WTC11 (cell line): ENCODE measurements at regions not wholly inside any gene's neighbourhood (a gene's known extent, or its start where the extent isn't known, plus 50 kb on each side); places are given as distances from the start of the nearest gene placed in this dataset.

Experiments used
- ATAC-seq: fragments of 200-7000 bp; cut with Tn5 transposase; 2 replicates; pipeline ENCODE4 v1.10.0; 2021; ENCODE audit warnings: mild to moderate bottlenecking, moderate library complexity
- CTCF ChIA-PET: fragments of 300-600 bp; sonication (Branson Sonifier 250); formaldehyde crosslinking; loops from one replicate; lab custom pipeline; 2021; ENCODE audit warnings: antibody characterized with exemption; lab: Charles Lee
- POLR2A ChIA-PET: fragments of 350-600 bp; sonication (Branson Sonifier 250); formaldehyde crosslinking; loops from one replicate; lab custom pipeline; 2021; ENCODE audit warnings: antibody characterized with exemption; lab: Charles Lee
- DNase-seq: peaks from one replicate; pipeline ENCODE4 v3.0.0; 2021; ENCODE audit warnings: low spot score
- H3K27ac Mint-ChIP-seq: 2 replicates; pipeline ENCODE4 v1.8.0; 2021; ENCODE audit warnings: mixed read lengths
- H3K27me3 Mint-ChIP-seq: 2 replicates; pipeline ENCODE4 v1.8.0; 2021; ENCODE audit warnings: low read depth, mild to moderate bottlenecking, moderate library complexity, mixed read lengths
- H3K36me3 Mint-ChIP-seq: 2 replicates; pipeline ENCODE4 v1.8.0; 2021; ENCODE audit warnings: mixed read lengths
- H3K4me1 Mint-ChIP-seq: 2 replicates; pipeline ENCODE4 v1.8.0; 2022; ENCODE audit warnings: mixed read lengths
- H3K4me3 Mint-ChIP-seq: 2 replicates; pipeline ENCODE4 v1.8.0; 2021; ENCODE audit warnings: mild to moderate bottlenecking, moderate library complexity, mixed read lengths
- H3K9me3 Mint-ChIP-seq: 2 replicates; pipeline ENCODE4 v1.8.0; 2021; ENCODE audit warnings: mixed read lengths
- AR ChIP-seq: fragments of 250-450 bp; sonication (Bioruptor Pico); IDR thresholded peaks from 2 replicates; pipeline ENCODE4 v1.9.0; 2021; ENCODE audit warnings: mild to moderate bottlenecking
- ARID4B ChIP-seq: sonication (generic); formaldehyde crosslinking; IDR thresholded peaks from 2 replicates; pipeline ENCODE4 v1.8.0; 2023; ENCODE audit warnings: missing genetic modification reagents, mild to moderate bottlenecking, borderline replicate concordance
- CDX4 ChIP-seq: fragments of 250-450 bp; sonication (Bioruptor Pico); IDR thresholded peaks from 2 replicates; pipeline ENCODE4 v1.9.0; 2021; ENCODE audit warnings: moderate library complexity, mild to moderate bottlenecking, inconsistent platforms, borderline replicate concordance
- CREM ChIP-seq: sonication (generic); formaldehyde crosslinking; IDR thresholded peaks from 2 replicates; pipeline ENCODE4 v1.8.1; 2022; ENCODE audit warnings: mild to moderate bottlenecking, missing genetic modification reagents, moderate library complexity
- E2F1 ChIP-seq: sonication (generic); formaldehyde crosslinking; IDR thresholded peaks from 2 replicates; pipeline ENCODE4 v1.8.0; 2022; ENCODE audit warnings: mild to moderate bottlenecking, missing genetic modification reagents
- E2F5 ChIP-seq: sonication (generic); formaldehyde crosslinking; IDR thresholded peaks from 2 replicates; pipeline ENCODE4 v1.8.1; 2022; ENCODE audit warnings: mild to moderate bottlenecking, moderate library complexity, missing genetic modification reagents
- ELF4 ChIP-seq: sonication (generic); formaldehyde crosslinking; IDR thresholded peaks from 2 replicates; pipeline ENCODE4 v1.8.1; 2022; ENCODE audit warnings: low read depth, mild to moderate bottlenecking, moderate library complexity, missing genetic modification reagents
- FOXK1 ChIP-seq: sonication (generic); formaldehyde crosslinking; IDR thresholded peaks from 2 replicates; pipeline ENCODE4 v1.8.0; 2022; ENCODE audit warnings: mild to moderate bottlenecking, moderate library complexity, missing genetic modification reagents
- JAZF1 ChIP-seq: fragments of 250-450 bp; sonication (Bioruptor Pico); IDR thresholded peaks from 2 replicates; pipeline ENCODE4 v1.9.0; 2021; ENCODE audit warnings: moderate library complexity, mild to moderate bottlenecking, inconsistent platforms
- PRRX2 ChIP-seq: fragments of 250-450 bp; sonication (Bioruptor Pico); IDR thresholded peaks from 2 replicates; pipeline ENCODE4 v1.8.0; 2021; ENCODE audit warnings: mild to moderate bottlenecking
- ZBTB21 ChIP-seq: sonication (generic); formaldehyde crosslinking; IDR thresholded peaks from 2 replicates; pipeline ENCODE4 v1.8.1; 2023; ENCODE audit warnings: mild to moderate bottlenecking, missing genetic modification reagents, borderline replicate concordance
- ZNF423 ChIP-seq: fragments of 250-450 bp; sonication (Bioruptor Pico); IDR thresholded peaks from 2 replicates; pipeline ENCODE4 v2.1.2; 2022; ENCODE audit warnings: mild to moderate bottlenecking, moderate library complexity
- TF ChIP-seq, protein P1 (sequence below): sonication (generic); formaldehyde crosslinking; IDR thresholded peaks from 2 replicates; pipeline ENCODE4 v1.8.0; 2022; ENCODE audit warnings: missing genetic modification reagents
- TF ChIP-seq, protein P2 (sequence below): sonication (generic); formaldehyde crosslinking; IDR thresholded peaks from 2 replicates; pipeline ENCODE4 v1.8.1; 2022; ENCODE audit warnings: mild to moderate bottlenecking, missing genetic modification reagents, moderate library complexity, borderline replicate concordance
- TF ChIP-seq, protein P3 (sequence below): sonication (generic); formaldehyde crosslinking; IDR thresholded peaks from 2 replicates; pipeline ENCODE4 v1.8.1; 2023; ENCODE audit warnings: mild to moderate bottlenecking, missing genetic modification reagents
- TF ChIP-seq, protein P4 (sequence below): fragments of 250-450 bp; sonication (Bioruptor Pico); IDR thresholded peaks from 2 replicates; pipeline ENCODE4 v1.8.0; 2021; ENCODE audit warnings: mild to moderate bottlenecking

DNA sequence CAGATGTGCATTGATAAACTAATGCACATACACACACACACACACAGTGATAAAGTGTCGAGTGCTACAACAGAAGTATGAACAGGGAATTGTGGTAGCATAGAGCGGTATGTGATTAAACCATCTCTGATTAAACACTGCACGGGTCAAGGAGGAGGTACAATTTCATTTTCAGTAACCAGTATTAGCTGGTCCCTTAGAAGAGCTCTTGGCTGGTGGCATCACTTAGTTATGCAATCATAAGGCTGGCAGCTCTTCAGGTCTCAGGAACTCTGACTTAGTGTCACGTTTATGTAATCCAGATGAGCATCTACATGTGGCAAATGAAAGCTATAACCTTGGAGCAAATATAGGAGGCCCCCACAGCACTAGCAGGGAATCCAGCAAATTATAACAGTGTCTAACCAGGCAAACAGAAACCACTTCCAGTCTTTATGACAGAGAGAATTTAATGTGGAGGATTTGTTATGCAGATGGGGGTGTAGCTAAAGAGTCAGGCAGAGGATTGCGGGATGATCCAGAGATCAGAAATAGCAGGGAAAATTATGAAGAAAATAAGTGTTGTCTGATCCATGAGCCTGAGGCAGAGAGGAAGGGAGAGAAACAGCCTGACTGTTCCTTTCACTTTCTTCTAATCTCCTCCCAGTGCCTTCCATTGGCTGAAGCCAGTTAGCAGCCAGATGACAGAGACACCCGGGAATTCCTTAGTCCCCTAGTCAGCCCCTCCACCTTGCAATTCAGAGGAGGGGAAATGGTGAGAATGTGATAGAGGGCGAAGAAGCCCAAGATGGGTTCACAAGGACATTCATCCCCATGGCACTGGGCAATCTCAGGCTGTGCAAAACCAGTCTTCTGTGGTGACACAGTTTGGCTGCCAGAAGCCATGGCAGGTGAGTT, 533.1 kb upstream of the TENM4 start:
- Mint-ChIP-seq H3K9me3 (peaks cover 12% of the 10 kb centered on the region), H3K4me3 (no peak overlapping the region), H3K27ac (peak overlapping the region; percentile 57; the same call in 1 of the 2 replicates), H3K4me1 (peaks cover 10% of the 10 kb centered on the region), H3K27me3 (no peaks in the 10 kb centered on the region; the same call in 1 of the 2 replicates), H3K36me3 (no peaks in the 10 kb centered on the region)
- ChIA-PET POLR2A (no interaction called here), CTCF (interaction anchor here (0.7 to 1.0 kb wide), 2 partner anchors 346 to 356 kb away, joined by 3 to 7 read pairs; no protein-coding TSS in a partner anchor)
- ATAC-seq (peak; percentile 96), DNase-seq (no peak)
- TF ChIP-seq, protein P1, sequence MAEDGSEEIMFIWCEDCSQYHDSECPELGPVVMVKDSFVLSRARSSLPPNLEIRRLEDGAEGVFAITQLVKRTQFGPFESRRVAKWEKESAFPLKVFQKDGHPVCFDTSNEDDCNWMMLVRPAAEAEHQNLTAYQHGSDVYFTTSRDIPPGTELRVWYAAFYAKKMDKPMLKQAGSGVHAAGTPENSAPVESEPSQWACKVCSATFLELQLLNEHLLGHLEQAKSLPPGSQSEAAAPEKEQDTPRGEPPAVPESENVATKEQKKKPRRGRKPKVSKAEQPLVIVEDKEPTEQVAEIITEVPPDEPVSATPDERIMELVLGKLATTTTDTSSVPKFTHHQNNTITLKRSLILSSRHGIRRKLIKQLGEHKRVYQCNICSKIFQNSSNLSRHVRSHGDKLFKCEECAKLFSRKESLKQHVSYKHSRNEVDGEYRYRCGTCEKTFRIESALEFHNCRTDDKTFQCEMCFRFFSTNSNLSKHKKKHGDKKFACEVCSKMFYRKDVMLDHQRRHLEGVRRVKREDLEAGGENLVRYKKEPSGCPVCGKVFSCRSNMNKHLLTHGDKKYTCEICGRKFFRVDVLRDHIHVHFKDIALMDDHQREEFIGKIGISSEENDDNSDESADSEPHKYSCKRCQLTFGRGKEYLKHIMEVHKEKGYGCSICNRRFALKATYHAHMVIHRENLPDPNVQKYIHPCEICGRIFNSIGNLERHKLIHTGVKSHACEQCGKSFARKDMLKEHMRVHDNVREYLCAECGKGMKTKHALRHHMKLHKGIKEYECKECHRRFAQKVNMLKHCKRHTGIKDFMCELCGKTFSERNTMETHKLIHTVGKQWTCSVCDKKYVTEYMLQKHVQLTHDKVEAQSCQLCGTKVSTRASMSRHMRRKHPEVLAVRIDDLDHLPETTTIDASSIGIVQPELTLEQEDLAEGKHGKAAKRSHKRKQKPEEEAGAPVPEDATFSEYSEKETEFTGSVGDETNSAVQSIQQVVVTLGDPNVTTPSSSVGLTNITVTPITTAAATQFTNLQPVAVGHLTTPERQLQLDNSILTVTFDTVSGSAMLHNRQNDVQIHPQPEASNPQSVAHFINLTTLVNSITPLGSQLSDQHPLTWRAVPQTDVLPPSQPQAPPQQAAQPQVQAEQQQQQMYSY (CRISPR knock-in tag), result no peak
- TF ChIP-seq ZBTB21 (CRISPR knock-in tag), result no peak
- TF ChIP-seq, protein P2, sequence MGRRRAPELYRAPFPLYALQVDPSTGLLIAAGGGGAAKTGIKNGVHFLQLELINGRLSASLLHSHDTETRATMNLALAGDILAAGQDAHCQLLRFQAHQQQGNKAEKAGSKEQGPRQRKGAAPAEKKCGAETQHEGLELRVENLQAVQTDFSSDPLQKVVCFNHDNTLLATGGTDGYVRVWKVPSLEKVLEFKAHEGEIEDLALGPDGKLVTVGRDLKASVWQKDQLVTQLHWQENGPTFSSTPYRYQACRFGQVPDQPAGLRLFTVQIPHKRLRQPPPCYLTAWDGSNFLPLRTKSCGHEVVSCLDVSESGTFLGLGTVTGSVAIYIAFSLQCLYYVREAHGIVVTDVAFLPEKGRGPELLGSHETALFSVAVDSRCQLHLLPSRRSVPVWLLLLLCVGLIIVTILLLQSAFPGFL (CRISPR knock-in tag), result no peak
- TF ChIP-seq, protein P3, sequence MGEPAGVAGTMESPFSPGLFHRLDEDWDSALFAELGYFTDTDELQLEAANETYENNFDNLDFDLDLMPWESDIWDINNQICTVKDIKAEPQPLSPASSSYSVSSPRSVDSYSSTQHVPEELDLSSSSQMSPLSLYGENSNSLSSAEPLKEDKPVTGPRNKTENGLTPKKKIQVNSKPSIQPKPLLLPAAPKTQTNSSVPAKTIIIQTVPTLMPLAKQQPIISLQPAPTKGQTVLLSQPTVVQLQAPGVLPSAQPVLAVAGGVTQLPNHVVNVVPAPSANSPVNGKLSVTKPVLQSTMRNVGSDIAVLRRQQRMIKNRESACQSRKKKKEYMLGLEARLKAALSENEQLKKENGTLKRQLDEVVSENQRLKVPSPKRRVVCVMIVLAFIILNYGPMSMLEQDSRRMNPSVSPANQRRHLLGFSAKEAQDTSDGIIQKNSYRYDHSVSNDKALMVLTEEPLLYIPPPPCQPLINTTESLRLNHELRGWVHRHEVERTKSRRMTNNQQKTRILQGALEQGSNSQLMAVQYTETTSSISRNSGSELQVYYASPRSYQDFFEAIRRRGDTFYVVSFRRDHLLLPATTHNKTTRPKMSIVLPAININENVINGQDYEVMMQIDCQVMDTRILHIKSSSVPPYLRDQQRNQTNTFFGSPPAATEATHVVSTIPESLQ (CRISPR knock-in tag), result no peak
- no peak for TF ChIP-seq CDX4 (CRISPR knock-in tag)
- TF ChIP-seq PRRX2 (CRISPR knock-in tag), result no peak
- TF ChIP-seq FOXK1 (CRISPR knock-in tag), result no peak
- no peak for TF ChIP-seq AR (CRISPR knock-in tag)
- no peak for TF ChIP-seq E2F1 (CRISPR knock-in tag)
- TF ChIP-seq, protein P4, sequence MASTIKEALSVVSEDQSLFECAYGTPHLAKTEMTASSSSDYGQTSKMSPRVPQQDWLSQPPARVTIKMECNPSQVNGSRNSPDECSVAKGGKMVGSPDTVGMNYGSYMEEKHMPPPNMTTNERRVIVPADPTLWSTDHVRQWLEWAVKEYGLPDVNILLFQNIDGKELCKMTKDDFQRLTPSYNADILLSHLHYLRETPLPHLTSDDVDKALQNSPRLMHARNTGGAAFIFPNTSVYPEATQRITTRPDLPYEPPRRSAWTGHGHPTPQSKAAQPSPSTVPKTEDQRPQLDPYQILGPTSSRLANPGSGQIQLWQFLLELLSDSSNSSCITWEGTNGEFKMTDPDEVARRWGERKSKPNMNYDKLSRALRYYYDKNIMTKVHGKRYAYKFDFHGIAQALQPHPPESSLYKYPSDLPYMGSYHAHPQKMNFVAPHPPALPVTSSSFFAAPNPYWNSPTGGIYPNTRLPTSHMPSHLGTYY (CRISPR knock-in tag), result no peak
- TF ChIP-seq ARID4B, result no peak
- TF ChIP-seq JAZF1 (CRISPR knock-in tag), result no peak
- TF ChIP-seq ZNF423 (CRISPR knock-in tag), result no peak
- no peak for TF ChIP-seq E2F5 (CRISPR knock-in tag)
- no peak for TF ChIP-seq ELF4 (CRISPR knock-in tag)
- no peak for TF ChIP-seq CREM (CRISPR knock-in tag)
